ENCODE measurements at regions not wholly inside any gene's neighbourhood (a gene's known extent, or its start where the extent isn't known, plus 50 kb on each side); places are given as distances from the start of the nearest gene placed in this dataset.

GRCh38 chr16:64408699-64409098 is 713.2 kb downstream of the CDH11 start:
- Histone ChIP-seq H3K27me3 (ENCODE audit: control insufficient read depth, extremely low read depth, insufficient read depth, low read length) (no peaks in the 10 kb centered on the region), H3K9me3 (ENCODE audit: control insufficient read depth, low read depth, low read length) (no peaks in the 10 kb centered on the region), H2AFZ (ENCODE audit: control insufficient read depth, low read length) (no peak overlapping the region), H3K79me2 (ENCODE audit: control insufficient read depth, insufficient read depth, low read length) (no peaks in the 10 kb centered on the region), H4K20me1 (ENCODE audit: control insufficient read depth, extremely low read depth, insufficient read depth, low read length) (no peaks in the 10 kb centered on the region), H3K4me3 (ENCODE audit: control insufficient read depth in 2 of 3, extremely low read depth in 1 of 3, insufficient read depth in 2 of 3, low read depth in 1 of 3, low read length in 3 of 3) (no peak overlapping the region), H3K4me2 (ENCODE audit: control insufficient read depth, extremely low read depth, insufficient read depth, low read depth, low read length) (no peak overlapping the region), H3K36me3 (ENCODE audit: control insufficient read depth in 2 of 2, extremely low read depth in 1 of 2, insufficient read depth in 2 of 2, low read length in 2 of 2) (no peaks in the 10 kb centered on the region), H3K9me1 (ENCODE audit: control insufficient read depth, extremely low read depth, insufficient read depth, low read length) (no peaks in the 10 kb centered on the region), H3K9ac (ENCODE audit: control insufficient read depth, extremely low read depth, insufficient read depth, low read length) (no peak overlapping the region), H3K27ac (ENCODE audit: control insufficient read depth, insufficient read depth, low read length) (no peak overlapping the region), H3K4me1 (ENCODE audit: control insufficient read depth, extremely low read depth, insufficient read depth, low read length) (no peaks in the 10 kb centered on the region)
- dilution Hi-C loops (cut with MboI; ENCODE audit: extremely low pct_ligation_motif_present, low sequenced_read_pairs) = no loop called here
- TF ChIP-seq CTCF (optimal IDR thresholded peaks at IDR 0.05 in 1 of 3, IDR thresholded peaks at IDR 0.05 in 1 of 3, conservative IDR thresholded peaks at IDR 0.05 in 1 of 3; ENCODE audit: extremely low read depth in 1 of 3, insufficient read depth in 2 of 3, low read length in 3 of 3) (no peak), EZH2 (IDR thresholded peaks at IDR 0.05; ENCODE audit: low read length) (no peak)
- DNase-seq (ENCODE audit: low read depth, low spot score) = no peak
- no peak for FAIRE-seq

- Histone ChIP-seq H3K4me3 (ENCODE audit: control insufficient read depth in 2 of 3, extremely low read depth in 1 of 3, insufficient read depth in 2 of 3, low read depth in 1 of 3, low read length in 3 of 3) (no peak overlapping the region), H4K20me1 (ENCODE audit: control insufficient read depth, extremely low read depth, insufficient read depth, low read length) (no peaks in the 10 kb centered on the region), H3K27me3 (ENCODE audit: control insufficient read depth, extremely low read depth, insufficient read depth, low read length) (no peaks in the 10 kb centered on the region), H3K9me3 (ENCODE audit: control insufficient read depth, low read depth, low read length) (no peaks in the 10 kb centered on the region), H2AFZ (ENCODE audit: control insufficient read depth, low read length) (no peak overlapping the region), H3K4me1 (ENCODE audit: control insufficient read depth, extremely low read depth, insufficient read depth, low read length) (no peaks in the 10 kb centered on the region), H3K36me3 (ENCODE audit: control insufficient read depth in 2 of 2, extremely low read depth in 1 of 2, insufficient read depth in 2 of 2, low read length in 2 of 2) (no peaks in the 10 kb centered on the region), H3K9me1 (ENCODE audit: control insufficient read depth, extremely low read depth, insufficient read depth, low read length) (no peaks in the 10 kb centered on the region), H3K4me2 (ENCODE audit: control insufficient read depth, extremely low read depth, insufficient read depth, low read depth, low read length) (no peak overlapping the region), H3K79me2 (ENCODE audit: control insufficient read depth, insufficient read depth, low read length) (no peaks in the 10 kb centered on the region), H3K9ac (ENCODE audit: control insufficient read depth, extremely low read depth, insufficient read depth, low read length) (no peak overlapping the region), H3K27ac (ENCODE audit: control insufficient read depth, insufficient read depth, low read length) (no peak overlapping the region)
- dilution Hi-C loops (cut with MboI; ENCODE audit: extremely low pct_ligation_motif_present, low sequenced_read_pairs) = no loop called here
- TF ChIP-seq EZH2 (IDR thresholded peaks at IDR 0.05; ENCODE audit: low read length) (no peak), CTCF (optimal IDR thresholded peaks at IDR 0.05 in 1 of 3, IDR thresholded peaks at IDR 0.05 in 1 of 3, conservative IDR thresholded peaks at IDR 0.05 in 1 of 3; ENCODE audit: extremely low read depth in 1 of 3, insufficient read depth in 2 of 3, low read length in 3 of 3) (no peak)
- no peak for FAIRE-seq
- DNase-seq (ENCODE audit: low read depth, low spot score) = no peak
Observed at GRCh38 chr16:64406770-64407181, 715.1 kb downstream of the CDH11 start.

Measured in keratinocyte (primary cell).